CD8-positive, alpha-beta memory T cell (primary cell): ENCODE measurements at regions not wholly inside any gene's neighbourhood (a gene's known extent, or its start where the extent isn't known, plus 50 kb on each side); places are given as distances from the start of the nearest gene placed in this dataset.
A peak's percentile ranks its signal among the peaks of the same experiment; 100 is the strongest.

Experiments
- CTCF ChIA-PET: fragments of 350-600 bp; sonication (Branson Sonifier 250); formaldehyde crosslinking; loops from one replicate; lab custom pipeline; 2021; ENCODE audit warnings: antibody characterized with exemption; lab: Charles Lee
- POLR2A ChIA-PET: fragments of 350-600 bp; sonication (Branson Sonifier 250); formaldehyde crosslinking; loops from one replicate; lab custom pipeline; 2021; ENCODE audit warnings: antibody characterized with exemption; lab: Charles Lee
- DNase-seq, 5 donors: peaks; one replicate each; pipeline versions ENCODE4 v3.0.0 to v3.0.0-alpha.2; 2020 to 2022; ENCODE audit warnings: mixed read lengths in 1 of 5
- H3K27ac ChIP-seq: one replicate; pipeline ENCODE4 v1.7.0; 2013; ENCODE audit warnings: low read depth, mild to moderate bottlenecking, low read length, moderate library complexity
- H3K27me3 ChIP-seq: 2 replicates; pipeline ENCODE4 v1.7.0; 2013; ENCODE audit warnings: low read length, mild to moderate bottlenecking; ENCODE audit not compliant: insufficient read depth, poor library complexity, severe bottlenecking
- H3K36me3 ChIP-seq: 2 replicates; pipeline ENCODE4 v1.7.0; 2013; ENCODE audit warnings: mild to moderate bottlenecking, low read length, moderate library complexity; ENCODE audit not compliant: insufficient read depth
- H3K4me1 ChIP-seq: 2 replicates; pipeline ENCODE4 v1.7.0; 2013; ENCODE audit warnings: mild to moderate bottlenecking, low read length, moderate library complexity; ENCODE audit not compliant: insufficient read depth
- H3K4me3 ChIP-seq: 2 replicates; pipeline ENCODE4 v1.7.0; 2013; ENCODE audit warnings: mild to moderate bottlenecking, low read length
- H3K9me3 ChIP-seq: 2 replicates; pipeline ENCODE4 v1.7.0; 2013; ENCODE audit warnings: mild to moderate bottlenecking, low read length
- H3K27ac Mint-ChIP-seq, 8 donors: one replicate each; pipeline ENCODE4 v1.8.0; 2020 to 2021; ENCODE audit warnings: mixed read lengths in 8 of 8, mild to moderate bottlenecking in 6 of 8, inconsistent platforms in 3 of 8, moderate library complexity in 3 of 8
- H3K27me3 Mint-ChIP-seq, 2 donors: one replicate each; pipeline ENCODE4 v1.8.0; 2020 to 2021; ENCODE audit warnings: mixed read lengths in 2 of 2, mild to moderate bottlenecking in 1 of 2, moderate library complexity in 1 of 2
- H3K36me3 Mint-ChIP-seq, 3 donors: one replicate each; pipeline ENCODE4 v1.8.0; 2020 to 2021; ENCODE audit warnings: mixed read lengths in 3 of 3, inconsistent platforms in 1 of 3, mild to moderate bottlenecking in 1 of 3
- H3K4me1 Mint-ChIP-seq, 3 donors: one replicate each; pipeline ENCODE4 v1.8.0; 2020 to 2021; ENCODE audit warnings: mixed read lengths in 3 of 3, inconsistent platforms in 1 of 3, mild to moderate bottlenecking in 1 of 3
- H3K4me3 Mint-ChIP-seq, 7 donors: one replicate each; pipeline ENCODE4 v1.8.0; 2020 to 2021; ENCODE audit warnings: mixed read lengths in 7 of 7, mild to moderate bottlenecking in 6 of 7, moderate library complexity in 4 of 7, inconsistent platforms in 2 of 7
- H3K9me3 Mint-ChIP-seq, 5 donors: one replicate each; pipeline ENCODE4 v1.8.0; 2020 to 2022; ENCODE audit warnings: mixed read lengths in 5 of 5, mild to moderate bottlenecking in 3 of 5, moderate library complexity in 2 of 5, inconsistent platforms in 1 of 5

DNA sequence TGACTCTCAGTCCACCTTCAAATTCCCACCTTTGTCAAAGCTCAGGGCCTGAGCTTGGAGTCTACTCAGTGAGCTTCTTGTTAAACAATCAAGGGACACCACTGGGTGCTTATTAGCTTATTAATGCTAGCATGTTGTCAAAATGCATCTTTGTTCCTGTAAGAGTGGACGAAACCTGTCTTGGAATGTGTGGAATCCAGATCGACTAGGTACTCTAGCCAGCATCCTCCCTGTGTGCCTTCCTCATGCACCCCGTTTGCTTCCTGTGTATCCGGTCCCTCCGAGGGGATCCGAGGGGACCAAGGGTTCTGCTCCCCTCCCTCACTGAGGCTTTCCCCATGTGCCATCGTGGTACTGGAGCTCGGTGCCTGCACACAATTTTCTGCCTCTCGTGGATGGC, 75.7 kb upstream of the UBE3A start:
- Mint-ChIP-seq H3K4me3 (no peak overlapping the region), H3K9me3 (peaks cover 0 to 18% (median 0%) of the 10 kb centered on the region in 5 donors), H3K36me3 (no peaks in the 10 kb centered on the region), H3K27me3 (peaks cover 2 to 4% of the 10 kb centered on the region in 2 donors), H3K27ac (no peak overlapping the region), H3K4me1 (no peaks in the 10 kb centered on the region)
- Histone ChIP-seq H3K4me3 (no peak overlapping the region), H3K36me3 (no peaks in the 10 kb centered on the region), H3K27ac (no peak overlapping the region), H3K4me1 (no peaks in the 10 kb centered on the region), H3K9me3 (no peaks in the 10 kb centered on the region), H3K27me3 (no peaks in the 10 kb centered on the region)
- CTCF ChIA-PET: no interaction called here
- no peak for DNase-seq
- POLR2A ChIA-PET: no interaction called here

GRCh38 chr15:25512957-25513356, 74.1 kb upstream of the UBE3A start:
- CTCF ChIA-PET: no interaction called here
- POLR2A ChIA-PET: no interaction called here
- Histone ChIP-seq H3K36me3 (no peaks in the 10 kb centered on the region), H3K27ac (no peak overlapping the region), H3K4me1 (no peaks in the 10 kb centered on the region), H3K9me3 (no peaks in the 10 kb centered on the region), H3K27me3 (no peaks in the 10 kb centered on the region), H3K4me3 (no peak overlapping the region)
- H3K27ac Mint-ChIP-seq: no peak overlapping the region
- DNase-seq: no peak
- H3K4me1 Mint-ChIP-seq: no peaks in the 10 kb centered on the region
- H3K27me3 Mint-ChIP-seq: peaks cover 4 to 5% of the 10 kb centered on the region in 2 donors
- peaks cover 0 to 17% (median 0%) of the 10 kb centered on the region in 5 donors for H3K9me3 Mint-ChIP-seq
- no peak overlapping the region for H3K4me3 Mint-ChIP-seq
- no peaks in the 10 kb centered on the region for H3K36me3 Mint-ChIP-seq

GRCh38 chr15:25510146-25510545, 71.3 kb upstream of the UBE3A start:
- DNase-seq: no peak
- CTCF ChIA-PET: no interaction called here
- peaks cover 9 to 10% of the 10 kb centered on the region in 2 donors for H3K27me3 Mint-ChIP-seq
- Histone ChIP-seq H3K36me3 (no peaks in the 10 kb centered on the region), H3K4me1 (no peaks in the 10 kb centered on the region), H3K4me3 (no peak overlapping the region), H3K27me3 (no peaks in the 10 kb centered on the region), H3K27ac (no peak overlapping the region), H3K9me3 (no peaks in the 10 kb centered on the region)
- H3K4me1 Mint-ChIP-seq: no peaks in the 10 kb centered on the region
- H3K27ac Mint-ChIP-seq: no peak overlapping the region
- POLR2A ChIA-PET: no interaction called here
- H3K36me3 Mint-ChIP-seq: no peaks in the 10 kb centered on the region
- H3K9me3 Mint-ChIP-seq: peaks cover 0 to 7% (median 0%) of the 10 kb centered on the region in 5 donors
- H3K4me3 Mint-ChIP-seq: no peak overlapping the region

DNA sequence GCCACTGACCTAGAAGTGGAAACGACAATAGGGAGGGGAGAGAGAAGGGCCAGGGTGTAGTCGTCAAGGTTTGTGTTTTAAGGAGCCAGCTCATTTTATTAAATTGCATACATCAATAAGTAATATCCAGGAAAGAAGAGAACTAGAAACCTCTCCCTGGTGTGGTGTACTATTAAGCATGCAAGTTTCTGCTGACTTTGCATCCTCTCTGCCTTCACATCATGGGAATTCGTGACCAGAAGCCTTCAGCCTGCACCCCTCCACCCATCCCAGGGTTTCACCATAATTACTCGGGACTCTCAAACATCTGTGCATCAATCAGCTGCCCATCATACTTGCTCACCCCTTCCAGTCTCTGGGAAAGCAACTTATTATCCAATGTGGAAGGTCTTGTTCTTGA, 70.9 kb upstream of the UBE3A start:
- H3K36me3 ChIP-seq: no peaks in the 10 kb centered on the region
- Mint-ChIP-seq H3K27ac (peak overlapping the region in 1 of 8 donors; percentile 58), H3K4me3 (no peak overlapping the region), H3K36me3 (no peaks in the 10 kb centered on the region), H3K4me1 (no peaks in the 10 kb centered on the region), H3K9me3 (peaks cover 0 to 3% (median 0%) of the 10 kb centered on the region in 5 donors), H3K27me3 (peaks cover 9 to 10% of the 10 kb centered on the region in 2 donors)
- H3K9me3 ChIP-seq: no peaks in the 10 kb centered on the region
- ChIA-PET POLR2A (no interaction called here), CTCF (interaction anchor here (1.0 kb wide), 1 partner anchor 23 kb away, joined by 3 read pairs; no protein-coding TSS in a partner anchor)
- no peak overlapping the region for H3K4me3 ChIP-seq
- no peaks in the 10 kb centered on the region for H3K4me1 ChIP-seq
- H3K27me3 ChIP-seq: no peaks in the 10 kb centered on the region
- no peak overlapping the region for H3K27ac ChIP-seq
- DNase-seq: no peak

GRCh38 chr15:25508369-25509002, 69.7 kb upstream of the UBE3A start:
- Mint-ChIP-seq H3K4me3 (no peak overlapping the region), H3K27me3 (peaks cover 9 to 10% of the 10 kb centered on the region in 2 donors), H3K36me3 (no peaks in the 10 kb centered on the region), H3K27ac (no peak overlapping the region), H3K9me3 (peaks cover 0 to 3% (median 0%) of the 10 kb centered on the region in 5 donors), H3K4me1 (no peaks in the 10 kb centered on the region)
- Histone ChIP-seq H3K9me3 (no peaks in the 10 kb centered on the region), H3K27ac (no peak overlapping the region), H3K36me3 (no peaks in the 10 kb centered on the region), H3K4me3 (no peak overlapping the region), H3K27me3 (no peaks in the 10 kb centered on the region), H3K4me1 (no peaks in the 10 kb centered on the region)
- ChIA-PET POLR2A (no interaction called here), CTCF (interaction anchor here (0.6 to 1.1 kb wide), 4 partner anchors 24 to 1874 kb away, joined by 3 to 7 read pairs (median 3); no protein-coding TSS in a partner anchor)
- DNase-seq: peak in 1 of 5 donors; percentile 16

GRCh38 chr15:25504307-25504706, 65.5 kb upstream of the UBE3A start:
- H3K9me3 Mint-ChIP-seq: peaks cover 0 to 3% (median 0%) of the 10 kb centered on the region in 5 donors
- no peaks in the 10 kb centered on the region for H3K36me3 Mint-ChIP-seq
- Histone ChIP-seq H3K4me1 (no peaks in the 10 kb centered on the region), H3K36me3 (no peaks in the 10 kb centered on the region), H3K27ac (no peak overlapping the region), H3K27me3 (no peaks in the 10 kb centered on the region), H3K9me3 (no peaks in the 10 kb centered on the region), H3K4me3 (no peak overlapping the region)
- POLR2A ChIA-PET: no interaction called here
- CTCF ChIA-PET: no interaction called here
- H3K27ac Mint-ChIP-seq: no peak overlapping the region
- no peak for DNase-seq
- no peak overlapping the region for H3K4me3 Mint-ChIP-seq
- peaks cover 7 to 10% of the 10 kb centered on the region in 2 donors for H3K27me3 Mint-ChIP-seq
- H3K4me1 Mint-ChIP-seq: no peaks in the 10 kb centered on the region

DNA sequence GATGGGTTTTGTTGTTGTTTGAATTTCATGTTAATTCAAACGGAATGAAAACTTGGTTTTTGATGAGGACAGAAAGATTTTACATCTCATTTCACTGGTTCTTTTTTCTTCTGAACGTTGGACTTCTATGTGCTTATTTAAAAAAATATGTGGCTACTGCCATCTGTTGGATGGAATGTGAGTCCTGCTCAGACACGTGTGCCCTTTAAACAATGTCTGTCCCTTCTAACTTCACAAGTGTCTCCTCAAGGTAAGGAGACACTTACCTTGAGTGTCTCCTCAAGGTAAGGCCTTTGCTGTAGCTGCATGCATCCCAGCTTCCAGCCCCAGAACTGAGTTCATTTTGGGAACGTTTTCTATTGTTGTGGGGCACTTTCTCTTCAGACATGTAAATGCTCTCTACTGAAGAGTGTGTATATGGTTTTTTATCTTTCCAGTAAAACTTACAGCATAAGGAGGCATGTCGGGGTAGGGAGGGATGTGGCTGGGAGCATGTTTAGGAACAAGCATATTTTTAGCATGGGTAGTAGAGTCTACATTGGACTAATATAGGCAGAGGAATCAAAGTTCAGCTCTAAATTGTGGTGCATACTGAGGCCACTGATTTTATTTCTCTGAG, 63.1 kb upstream of the UBE3A start:
- Mint-ChIP-seq H3K4me3 (no peak overlapping the region), H3K27ac (no peak overlapping the region), H3K27me3 (peaks cover 2% of the 10 kb centered on the region in 2 donors), H3K4me1 (no peaks in the 10 kb centered on the region), H3K9me3 (peaks cover 0 to under 1% (median 0%) of the 10 kb centered on the region in 5 donors), H3K36me3 (no peaks in the 10 kb centered on the region)
- no peak overlapping the region for H3K4me3 ChIP-seq
- ChIA-PET POLR2A (no interaction called here), CTCF (interaction anchor here (1.4 kb wide), 1 partner anchor 13 kb away, joined by 3 read pairs; no protein-coding TSS in a partner anchor)
- no peaks in the 10 kb centered on the region for H3K36me3 ChIP-seq
- no peaks in the 10 kb centered on the region for H3K27me3 ChIP-seq
- DNase-seq: peak in 1 of 5 donors; percentile 13
- H3K4me1 ChIP-seq: no peaks in the 10 kb centered on the region
- H3K9me3 ChIP-seq: no peaks in the 10 kb centered on the region
- no peak overlapping the region for H3K27ac ChIP-seq

- H3K27ac Mint-ChIP-seq: no peak overlapping the region
- H3K9me3 Mint-ChIP-seq: peaks cover 4 to 12% (median 6%) of the 10 kb centered on the region in 5 donors
- Histone ChIP-seq H3K27ac (no peak overlapping the region), H3K4me1 (no peaks in the 10 kb centered on the region), H3K9me3 (no peaks in the 10 kb centered on the region), H3K36me3 (no peaks in the 10 kb centered on the region), H3K27me3 (no peaks in the 10 kb centered on the region), H3K4me3 (no peak overlapping the region)
- no peak overlapping the region for H3K4me3 Mint-ChIP-seq
- no peaks in the 10 kb centered on the region for H3K4me1 Mint-ChIP-seq
- ChIA-PET CTCF (no interaction called here), POLR2A (no interaction called here)
- DNase-seq: no peak
- H3K27me3 Mint-ChIP-seq: peaks cover 0 to 2% of the 10 kb centered on the region in 2 donors
- peaks cover 0 to 5% (median 0%) of the 10 kb centered on the region in 3 donors for H3K36me3 Mint-ChIP-seq
Observed at GRCh38 chr15:25498835-25499234, 60.0 kb upstream of the UBE3A start.
